Right lobe of liver (tissue), 4 donors: ENCODE measurements at regions not wholly inside any gene's neighbourhood (a gene's known extent, or its start where the extent isn't known, plus 50 kb on each side); places are given as distances from the start of the nearest gene placed in this dataset.

Experiments
- CTCF ChIP-seq, 4 donors: fragments of 200-600 bp in 3 of 4; fragments of 450-650 bp in 1 of 4; IDR thresholded peaks; one replicate each; pipeline versions ENCODE4 v1.5.1 to v1.8.0; 2016 to 2022; ENCODE audit warnings: antibody characterized with exemption in 4 of 4, mild to moderate bottlenecking in 2 of 4
- POLR2A ChIP-seq: fragments of 450-650 bp; IDR thresholded peaks from one replicate; pipeline ENCODE4 v1.6.1; 2017; ENCODE audit warnings: antibody characterized with exemption, mild to moderate bottlenecking
- donor health status: DM: no; HTN: no; CAD: no.
- donor health status: DM: no; HTN: no; CAD: no.
- donor health status: DM: no; HTN: yes; CAD: no.

- no peak for TF ChIP-seq CTCF (IDR thresholded peaks at IDR 0.05)
- no peak for TF ChIP-seq POLR2A
Observed at GRCh38 chr17:33804401-33804800, 450.7 kb upstream of the CCL2 start.
